B cell (primary cell): ENCODE measurements at regions not wholly inside any gene's neighbourhood (a gene's known extent, or its start where the extent isn't known, plus 50 kb on each side); places are given as distances from the start of the nearest gene placed in this dataset.

ENCODE experiments used
- EZH2 ChIP-seq: IDR thresholded peaks from 2 replicates; pipeline ENCODE4 v1.6.1; 2012; ENCODE audit warnings: borderline replicate concordance, low read depth, mild to moderate bottlenecking, moderate library complexity, low read length; ENCODE audit not compliant: insufficient read depth, poor library complexity, severe bottlenecking
- TF ChIP-seq, protein P1 (sequence below): fragments of 200-600 bp; IDR thresholded peaks from one replicate; pipeline ENCODE4 v1.8.0; 2022; ENCODE audit warnings: antibody characterized with exemption, mild to moderate bottlenecking

DNA sequence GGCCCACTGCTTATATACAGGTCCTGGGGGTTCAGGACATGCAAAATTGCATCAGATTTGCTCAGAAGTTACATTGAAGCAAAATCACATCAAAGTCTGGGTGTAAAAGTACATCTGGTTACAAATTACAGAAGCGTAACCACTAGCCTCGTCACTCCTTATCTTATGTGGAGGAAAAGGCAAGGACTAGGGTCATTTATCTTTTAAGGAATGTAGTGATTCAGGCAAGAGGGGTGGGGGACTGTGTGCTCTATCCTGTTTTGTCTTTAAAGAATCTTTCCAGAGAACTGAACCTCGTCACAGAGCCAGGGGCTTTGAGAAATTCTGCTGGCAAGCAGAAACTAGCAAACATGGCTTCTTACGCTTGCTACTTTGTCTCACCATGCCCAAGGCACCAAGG lies 61.1 kb upstream of the RAB4A start:
- TF ChIP-seq, protein P1, sequence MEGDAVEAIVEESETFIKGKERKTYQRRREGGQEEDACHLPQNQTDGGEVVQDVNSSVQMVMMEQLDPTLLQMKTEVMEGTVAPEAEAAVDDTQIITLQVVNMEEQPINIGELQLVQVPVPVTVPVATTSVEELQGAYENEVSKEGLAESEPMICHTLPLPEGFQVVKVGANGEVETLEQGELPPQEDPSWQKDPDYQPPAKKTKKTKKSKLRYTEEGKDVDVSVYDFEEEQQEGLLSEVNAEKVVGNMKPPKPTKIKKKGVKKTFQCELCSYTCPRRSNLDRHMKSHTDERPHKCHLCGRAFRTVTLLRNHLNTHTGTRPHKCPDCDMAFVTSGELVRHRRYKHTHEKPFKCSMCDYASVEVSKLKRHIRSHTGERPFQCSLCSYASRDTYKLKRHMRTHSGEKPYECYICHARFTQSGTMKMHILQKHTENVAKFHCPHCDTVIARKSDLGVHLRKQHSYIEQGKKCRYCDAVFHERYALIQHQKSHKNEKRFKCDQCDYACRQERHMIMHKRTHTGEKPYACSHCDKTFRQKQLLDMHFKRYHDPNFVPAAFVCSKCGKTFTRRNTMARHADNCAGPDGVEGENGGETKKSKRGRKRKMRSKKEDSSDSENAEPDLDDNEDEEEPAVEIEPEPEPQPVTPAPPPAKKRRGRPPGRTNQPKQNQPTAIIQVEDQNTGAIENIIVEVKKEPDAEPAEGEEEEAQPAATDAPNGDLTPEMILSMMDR = no peak
- TF ChIP-seq EZH2 = no peak
